HG03064 (cell line): ENCODE measurements at regions not wholly inside any gene's neighbourhood (a gene's known extent, or its start where the extent isn't known, plus 50 kb on each side); places are given as distances from the start of the nearest gene placed in this dataset.

Experiments
- ATAC-seq: cut with Tn5 transposase; IDR thresholded peaks from one replicate; pipeline ENCODE4 v1.9.1; 2021; ENCODE audit warnings: low read depth; ENCODE audit not compliant: unreplicated experiment

- ATAC-seq = no peak
Measured at GRCh38 chr3:44042772-44043171, 198.9 kb upstream of the TOPAZ1 start.

DNA sequence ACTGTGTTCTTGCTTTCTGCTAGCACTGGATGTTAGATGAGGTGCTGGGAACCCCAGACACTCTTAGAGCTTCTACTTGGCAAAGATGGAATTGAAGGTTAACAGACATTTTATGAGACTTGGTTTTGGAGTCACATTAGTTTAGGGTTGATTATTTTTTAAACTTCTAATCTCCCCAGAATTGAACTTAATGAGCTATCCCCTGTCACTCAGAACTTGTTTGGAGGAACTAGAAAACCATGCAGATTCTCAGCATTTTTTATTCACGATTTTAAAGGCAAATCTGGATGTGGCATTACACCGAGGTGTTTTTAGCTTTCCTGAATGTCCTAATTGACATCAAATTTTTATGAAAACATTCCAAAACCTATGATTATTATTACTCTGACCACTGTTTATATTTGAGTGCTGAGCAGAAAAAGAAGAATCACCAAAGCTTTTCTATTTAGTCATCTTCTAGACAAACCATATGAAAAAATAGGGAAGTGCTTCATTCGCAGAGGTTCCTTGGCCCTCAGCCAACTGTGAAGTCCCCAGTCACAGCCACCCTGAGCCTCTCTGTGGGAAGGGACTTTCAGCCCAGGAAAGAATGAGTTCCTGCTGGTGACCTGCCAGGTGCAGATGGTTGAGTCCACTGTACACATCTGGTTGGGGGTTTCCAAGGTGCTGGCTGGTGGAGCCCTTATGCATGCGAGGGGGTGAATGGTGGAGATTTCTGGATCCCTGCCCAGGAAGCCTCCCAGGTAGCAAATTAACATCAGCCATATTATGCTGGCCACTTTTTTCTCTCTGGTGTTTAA lies 196.0 kb upstream of the TOPAZ1 start:
- ATAC-seq = peak; percentile 80

DNA sequence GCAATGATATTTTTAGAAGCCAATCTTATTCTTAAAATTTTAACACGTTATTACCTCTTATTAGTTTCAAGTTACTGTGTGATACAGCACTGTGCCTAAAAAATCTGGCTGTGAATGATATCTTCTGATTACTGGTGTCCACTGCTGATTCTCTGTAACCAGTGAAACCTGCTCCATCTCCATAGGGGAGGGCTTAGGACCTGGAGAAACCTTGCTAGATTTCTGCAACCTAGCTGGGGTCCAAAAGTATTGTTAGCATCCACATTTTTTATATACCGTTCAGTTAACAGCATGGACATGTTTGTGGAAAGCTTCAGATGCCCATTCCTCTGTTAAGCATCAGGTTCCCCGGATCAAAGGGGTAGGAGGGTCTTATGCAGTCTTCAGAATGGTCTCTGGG lies 193.9 kb upstream of the TOPAZ1 start:
- no peak for ATAC-seq

GRCh38 chr3:44048196-44048924 lies 193.3 kb upstream of the TOPAZ1 start:
- ATAC-seq = no peak

GRCh38 chr3:44048949-44049348 lies 192.7 kb upstream of the TOPAZ1 start:
- no peak for ATAC-seq

DNA sequence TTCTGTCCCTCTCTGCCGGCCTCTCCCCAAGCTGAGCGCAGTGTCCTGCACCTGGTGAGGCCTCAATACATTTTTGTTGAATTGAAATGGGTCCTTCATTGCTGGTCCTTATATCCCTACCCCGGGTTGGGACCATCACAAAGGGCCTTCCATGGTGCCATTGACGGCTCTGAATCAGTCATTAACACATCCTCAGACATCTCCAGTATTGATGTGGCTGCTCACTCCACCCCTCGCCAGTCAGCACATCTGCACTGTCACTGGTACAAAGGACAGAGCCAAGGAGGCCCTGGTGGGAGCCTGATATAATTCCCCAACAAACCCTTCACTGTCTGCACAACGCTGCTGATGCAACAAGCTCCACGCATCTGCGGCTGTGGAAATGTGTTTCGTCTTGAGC lies 191.6 kb upstream of the TOPAZ1 start:
- ATAC-seq = no peak

GRCh38 chr3:44050867-44051266 lies 190.8 kb upstream of the TOPAZ1 start:
- ATAC-seq = no peak

- ATAC-seq = no peak
Measured at GRCh38 chr3:44055951-44056350, 185.7 kb upstream of the TOPAZ1 start.

DNA sequence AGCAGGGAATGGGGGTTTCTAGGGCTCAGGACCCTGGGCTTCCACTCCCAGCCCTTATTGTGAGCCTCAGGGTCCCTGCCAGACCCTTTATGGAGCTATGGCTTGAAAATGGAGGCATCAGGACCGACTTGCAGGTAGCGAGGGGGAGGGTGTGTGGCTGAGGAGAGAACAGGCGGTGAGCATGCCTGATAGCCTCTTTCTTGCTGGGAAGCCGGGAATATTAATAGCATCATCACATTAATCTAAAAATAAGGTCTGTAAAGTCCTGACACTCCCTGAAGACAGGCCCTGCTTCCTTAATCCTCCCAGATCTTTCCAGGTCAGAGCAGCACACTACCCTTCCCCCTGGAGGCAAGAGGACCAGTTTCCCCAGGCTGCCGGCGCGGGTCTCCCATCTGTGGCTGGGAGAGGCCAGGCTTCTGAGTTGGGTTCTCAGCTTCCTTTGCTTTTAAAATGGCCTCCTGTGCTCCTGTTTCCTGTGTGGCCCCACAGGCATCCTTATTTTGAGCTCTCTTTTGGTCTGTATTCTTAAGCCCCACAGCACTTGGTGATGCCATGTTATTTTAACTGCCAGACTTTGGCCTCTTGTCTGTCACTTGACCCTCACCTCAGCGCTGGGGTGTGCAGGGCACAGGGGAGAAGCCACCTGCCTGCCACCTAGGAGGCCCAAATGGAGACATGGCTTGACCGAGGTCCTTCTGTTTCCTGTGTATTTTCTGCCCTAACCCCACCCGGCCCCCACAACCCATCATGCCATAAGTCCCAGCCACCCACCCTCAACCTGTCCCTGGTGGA lies 185.0 kb upstream of the TOPAZ1 start:
- ATAC-seq = no peak

GRCh38 chr3:44058022-44058867 lies 183.4 kb upstream of the TOPAZ1 start:
- peak; percentile 88 for ATAC-seq

DNA sequence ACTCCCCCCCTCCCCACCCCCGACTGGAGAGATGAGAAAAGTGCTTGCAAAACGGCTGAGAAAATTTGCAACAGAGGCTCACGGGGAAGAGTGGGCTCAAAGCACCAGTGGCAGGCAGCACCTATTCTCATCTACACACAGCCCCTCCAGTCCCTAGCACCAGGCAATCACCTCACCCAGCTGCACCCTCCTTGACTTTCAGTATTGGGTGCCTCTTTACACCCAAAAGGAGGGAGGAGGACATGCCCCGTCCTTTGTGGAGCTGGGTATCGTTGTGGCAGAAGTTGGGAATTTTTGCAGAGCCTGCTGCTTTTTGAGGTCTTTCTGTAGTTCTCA lies 182.8 kb upstream of the TOPAZ1 start:
- no peak for ATAC-seq

DNA sequence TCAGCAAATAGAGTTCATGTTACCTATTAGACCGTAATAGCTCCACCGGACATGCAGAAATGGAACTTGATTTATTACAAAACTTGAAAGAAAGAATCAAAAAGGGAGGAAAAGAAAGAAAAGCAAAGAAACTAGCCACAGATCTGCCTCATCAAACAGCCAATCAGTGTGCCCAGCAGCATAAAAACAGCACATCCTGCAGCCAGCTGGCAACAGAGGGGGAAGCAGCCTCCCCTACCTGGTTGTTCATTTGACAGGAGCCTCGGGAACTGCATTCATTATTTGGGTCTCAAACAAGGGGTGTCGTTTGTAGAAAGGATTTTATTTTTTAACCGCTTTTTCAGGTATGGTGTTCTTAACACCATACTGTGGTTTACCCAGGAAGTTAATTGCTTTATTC lies 181.5 kb upstream of the TOPAZ1 start:
- no peak for ATAC-seq

GRCh38 chr3:44061268-44061667 lies 180.4 kb upstream of the TOPAZ1 start:
- ATAC-seq = no peak

- no peak for ATAC-seq
Measured at GRCh38 chr3:44061961-44062360, 179.7 kb upstream of the TOPAZ1 start.

DNA sequence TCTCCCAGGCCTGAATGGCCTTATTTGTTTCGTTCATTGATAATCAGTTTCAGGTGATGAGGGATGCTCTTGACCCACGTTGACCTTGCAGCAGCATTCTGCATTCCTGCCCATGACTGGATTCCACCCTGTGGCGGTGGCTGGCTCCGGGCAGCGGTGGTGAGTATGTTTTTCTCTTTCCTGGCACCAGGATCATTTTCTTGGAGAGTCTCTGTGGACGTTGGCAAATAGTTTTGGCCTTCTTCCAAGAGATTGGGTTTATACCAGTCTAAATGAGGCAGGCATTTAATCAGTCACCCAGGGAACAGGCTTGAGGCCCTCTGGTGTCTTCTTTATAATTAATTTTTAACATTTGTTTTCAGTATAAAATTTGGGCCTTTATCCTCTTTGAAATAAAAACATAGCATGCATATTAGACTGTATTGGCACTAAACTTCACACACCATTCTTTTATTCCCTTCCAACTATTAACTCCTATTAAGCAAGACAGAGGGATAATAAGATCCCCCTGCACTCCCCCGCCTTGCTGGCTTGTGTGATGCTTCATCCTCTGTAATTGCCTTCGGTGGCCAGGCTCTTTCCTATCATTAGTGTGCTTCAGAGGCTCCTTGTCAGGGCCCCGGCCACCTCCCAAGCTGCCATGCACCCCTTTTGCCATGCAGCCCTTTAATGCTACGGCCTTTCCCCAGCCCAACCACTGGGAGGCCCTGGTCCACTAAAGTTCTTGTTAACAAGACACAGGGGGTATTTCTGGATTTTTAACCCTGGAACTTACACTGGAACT lies 176.2 kb upstream of the TOPAZ1 start:
- no peak for ATAC-seq

DNA sequence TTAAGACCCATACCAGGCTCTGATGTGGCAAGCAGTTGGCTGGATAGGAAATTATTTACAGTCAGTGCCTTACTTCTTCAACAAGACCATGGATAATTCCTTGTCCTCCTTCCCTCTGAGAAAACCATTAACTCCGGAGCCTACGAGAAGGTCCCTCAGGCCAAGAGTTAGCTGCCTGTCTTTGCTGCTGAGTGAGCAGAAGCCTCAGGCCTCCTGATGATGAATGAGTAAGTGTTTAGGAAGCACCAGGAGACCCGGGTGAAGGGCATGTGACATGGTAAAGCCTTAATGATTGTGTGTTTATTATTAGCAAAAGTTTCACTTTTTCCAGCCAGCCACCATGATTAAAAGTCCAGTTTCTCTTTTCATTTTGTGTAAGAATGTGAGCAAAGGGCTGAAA lies 174.9 kb upstream of the TOPAZ1 start:
- no peak for ATAC-seq

GRCh38 chr3:44067431-44067830 lies 174.3 kb upstream of the TOPAZ1 start:
- no peak for ATAC-seq

DNA sequence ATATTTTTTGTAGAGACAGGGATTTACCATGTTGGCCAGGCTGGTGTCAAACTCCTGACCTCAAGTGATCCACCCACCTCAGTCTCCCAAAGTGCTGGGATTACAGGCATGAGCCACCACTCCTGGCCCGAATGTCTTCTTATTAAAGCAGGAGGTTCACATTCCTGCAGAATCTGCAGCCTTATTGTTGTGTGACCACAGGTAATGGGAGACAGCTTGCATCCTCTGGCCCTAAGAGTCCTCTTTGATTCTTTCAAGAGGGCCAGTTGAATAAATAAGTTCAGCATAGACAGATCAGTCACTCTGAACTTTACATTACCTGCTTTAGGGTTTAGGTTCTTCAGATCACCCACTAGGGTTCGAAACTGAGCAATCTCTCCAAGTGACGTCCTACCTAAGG lies 172.9 kb upstream of the TOPAZ1 start:
- no peak for ATAC-seq

- no peak for ATAC-seq
Measured at GRCh38 chr3:44069276-44069675, 172.4 kb upstream of the TOPAZ1 start.
